Hepatocyte (in vitro differentiated cells): ENCODE measurements at regions not wholly inside any gene's neighbourhood (a gene's known extent, or its start where the extent isn't known, plus 50 kb on each side); places are given as distances from the start of the nearest gene placed in this dataset.

Source experiments
- CTCF ChIP-seq: fragments of 200-600 bp; sonication (generic); IDR thresholded peaks from 2 replicates; pipeline ENCODE4 v1.5.1; 2016; ENCODE audit warnings: antibody characterized with exemption, mild to moderate bottlenecking; ENCODE audit not compliant: poor library complexity
- EZH2 ChIP-seq: fragments of 200-600 bp; sonication (generic); IDR thresholded peaks from 2 replicates; pipeline ENCODE4 v1.6.1; 2016; ENCODE audit warnings: antibody characterized with exemption, mild to moderate bottlenecking, borderline replicate concordance
- EZH2phosphoT487 ChIP-seq: fragments of 200-600 bp; sonication (generic); IDR thresholded peaks from one replicate; pipeline ENCODE4 v1.6.1; 2018; ENCODE audit warnings: antibody characterized with exemption, mild to moderate bottlenecking, low read depth, moderate library complexity; ENCODE audit not compliant: unreplicated experiment, severe bottlenecking

- TF ChIP-seq CTCF = no peak
- no peak for TF ChIP-seq EZH2
- TF ChIP-seq EZH2phosphoT487 = no peak
These were observed 207.5 kb downstream of the MATN1 start for GRCh38 chr1:30515755-30516484.
